ENCODE measurements at regions not wholly inside any gene's neighbourhood (a gene's known extent, or its start where the extent isn't known, plus 50 kb on each side); places are given as distances from the start of the nearest gene placed in this dataset.

GRCh38 chr7:110557-111232 is 81.7 kb upstream of the FAM20C start:
- FAIRE-seq (no peak), DNase-seq (ENCODE audit: low read depth in 1 of 2, low spot score in 1 of 2) (no peak), ATAC-seq (no peak)
- TF ChIP-seq SMC3 (IDR thresholded peaks at IDR 0.05), result no peak
- TF ChIP-seq, protein P1, sequence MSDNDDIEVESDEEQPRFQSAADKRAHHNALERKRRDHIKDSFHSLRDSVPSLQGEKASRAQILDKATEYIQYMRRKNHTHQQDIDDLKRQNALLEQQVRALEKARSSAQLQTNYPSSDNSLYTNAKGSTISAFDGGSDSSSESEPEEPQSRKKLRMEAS (IDR thresholded peaks at IDR 0.05), result no peak
- TF ChIP-seq HOXA7 (CRISPR knock-in tag; IDR thresholded peaks at IDR 0.05), result no peak
- TF ChIP-seq EHMT2 (IDR thresholded peaks at IDR 0.05; ENCODE audit: low read depth), result no peak
- TF ChIP-seq USF2 (IDR thresholded peaks at IDR 0.05), result no peak
- TF ChIP-seq EHF (CRISPR knock-in tag; IDR thresholded peaks at IDR 0.05), result no peak
- TF ChIP-seq, protein P2, sequence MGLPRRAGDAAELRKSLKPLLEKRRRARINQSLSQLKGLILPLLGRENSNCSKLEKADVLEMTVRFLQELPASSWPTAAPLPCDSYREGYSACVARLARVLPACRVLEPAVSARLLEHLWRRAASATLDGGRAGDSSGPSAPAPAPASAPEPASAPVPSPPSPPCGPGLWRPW (IDR thresholded peaks at IDR 0.05), result no peak
- no peak for TF ChIP-seq MAFK (IDR thresholded peaks at IDR 0.05; ENCODE audit: partially characterized antibody)
- no peak for TF ChIP-seq RAD21 (conservative IDR thresholded peaks at IDR 0.05 in 1 of 2, IDR thresholded peaks at IDR 0.05 in 1 of 2)
- no peak for TF ChIP-seq FOXS1 (CRISPR knock-in tag; IDR thresholded peaks at IDR 0.05)
- no peak for TF ChIP-seq ESRRA (IDR thresholded peaks at IDR 0.05; ENCODE audit: borderline replicate concordance, low read length)
- TF ChIP-seq, protein P3, sequence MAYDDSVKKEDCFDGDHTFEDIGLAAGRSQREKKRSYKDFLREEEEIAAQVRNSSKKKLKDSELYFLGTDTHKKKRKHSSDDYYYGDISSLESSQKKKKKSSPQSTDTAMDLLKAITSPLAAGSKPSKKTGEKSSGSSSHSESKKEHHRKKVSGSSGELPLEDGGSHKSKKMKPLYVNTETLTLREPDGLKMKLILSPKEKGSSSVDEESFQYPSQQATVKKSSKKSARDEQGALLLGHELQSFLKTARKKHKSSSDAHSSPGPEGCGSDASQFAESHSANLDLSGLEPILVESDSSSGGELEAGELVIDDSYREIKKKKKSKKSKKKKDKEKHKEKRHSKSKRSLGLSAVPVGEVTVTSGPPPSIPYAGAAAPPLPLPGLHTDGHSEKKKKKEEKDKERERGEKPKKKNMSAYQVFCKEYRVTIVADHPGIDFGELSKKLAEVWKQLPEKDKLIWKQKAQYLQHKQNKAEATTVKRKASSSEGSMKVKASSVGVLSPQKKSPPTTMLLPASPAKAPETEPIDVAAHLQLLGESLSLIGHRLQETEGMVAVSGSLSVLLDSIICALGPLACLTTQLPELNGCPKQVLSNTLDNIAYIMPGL (CRISPR knock-in tag; IDR thresholded peaks at IDR 0.05; ENCODE audit: borderline replicate concordance), result no peak
- POLR2A ChIA-PET, result no interaction called here
- Histone ChIP-seq H3K9me3 (peaks cover 25% of the 10 kb centered on the region), H3K27ac (no peak overlapping the region), H3K4me2 (no peak overlapping the region), H3K4me1 (no peaks in the 10 kb centered on the region), H3K4me3 (no peak overlapping the region)
- WGBS (ENCODE audit: missing lambda C conversion rate), result 42% methylated on average over 10 of the region's 11 CpGs
- CTCF ChIA-PET, result interaction anchor here (1.2 kb wide), 1 partner anchor 10 kb away, joined by 3 read pairs; no protein-coding TSS in a partner anchor

DNA sequence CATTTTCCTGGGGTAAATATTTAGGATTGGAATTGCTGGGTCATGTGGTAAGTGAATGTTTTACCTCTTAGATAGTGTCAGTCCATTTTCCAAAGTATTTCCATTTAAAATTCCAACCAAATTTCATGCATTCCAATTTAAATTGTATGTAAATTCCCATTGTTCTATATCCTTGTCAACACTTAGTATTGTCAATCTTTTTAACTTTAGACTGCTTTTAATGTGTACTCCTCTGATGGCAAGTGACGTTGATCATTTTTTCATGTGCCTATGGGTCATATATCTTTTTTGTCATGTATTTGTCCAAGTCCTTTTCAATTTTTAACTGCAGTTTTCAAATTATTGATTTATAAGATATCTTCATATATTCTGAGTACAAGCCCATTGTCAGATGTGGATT is 80.8 kb upstream of the FAM20C start:
- TF ChIP-seq NPAS2 (CRISPR knock-in tag; IDR thresholded peaks at IDR 0.05; ENCODE audit: borderline replicate concordance), result no peak
- TF ChIP-seq ZFP36 (IDR thresholded peaks at IDR 0.05; ENCODE audit: borderline replicate concordance, partially characterized antibody), result peak; percentile 31
- TF ChIP-seq ZC3H11A (IDR thresholded peaks at IDR 0.05), result no peak
- no peak for TF ChIP-seq FOSL2 (IDR thresholded peaks at IDR 0.05)
- TF ChIP-seq FOSL2 (CRISPR knock-in tag; IDR thresholded peaks at IDR 0.05), result no peak
- no peak for TF ChIP-seq EP300 (IDR thresholded peaks at IDR 0.05)
- TF ChIP-seq RAD21 (conservative IDR thresholded peaks at IDR 0.05 in 1 of 2, IDR thresholded peaks at IDR 0.05 in 1 of 2), result no peak
- 10% methylated on average over 1 of the region's 1 CpG for WGBS (ENCODE audit: missing lambda C conversion rate)
- Histone ChIP-seq H3K4me1 (no peaks in the 10 kb centered on the region), H3K9me3 (peaks cover 25% of the 10 kb centered on the region), H3K27ac (no peak overlapping the region), H3K4me3 (no peak overlapping the region), H3K4me2 (no peak overlapping the region)
- ATAC-seq, result no peak
- POLR2A ChIA-PET, result no interaction called here
- CTCF ChIA-PET, result no interaction called here
- no peak for FAIRE-seq
- DNase-seq (ENCODE audit: low read depth in 1 of 2, low spot score in 1 of 2), result no peak

GRCh38 chr7:112881-113280 is 79.5 kb upstream of the FAM20C start:
- FAIRE-seq (no peak), DNase-seq (ENCODE audit: low read depth in 1 of 2, low spot score in 1 of 2) (no peak), ATAC-seq (no peak)
- TF ChIP-seq RARB (CRISPR knock-in tag; IDR thresholded peaks at IDR 0.05) (no peak), TFCP2L1 (CRISPR knock-in tag; IDR thresholded peaks at IDR 0.05) (no peak)
- Histone ChIP-seq H3K4me3 (no peak overlapping the region), H3K4me2 (no peak overlapping the region), H3K27ac (no peak overlapping the region), H3K9me3 (peaks cover 25% of the 10 kb centered on the region), H3K4me1 (no peaks in the 10 kb centered on the region)
- ChIA-PET CTCF (no interaction called here), POLR2A (no interaction called here)
- WGBS (ENCODE audit: missing lambda C conversion rate), result 35% methylated on average over 5 of the region's 5 CpGs
